IPS-NIHi11 (cell line): ENCODE measurements at regions not wholly inside any gene's neighbourhood (a gene's known extent, or its start where the extent isn't known, plus 50 kb on each side); places are given as distances from the start of the nearest gene placed in this dataset.
"Not testable (repeated sequence)": the region's sequence is repeated elsewhere in the genome, so short reads cannot be mapped to it uniquely, and the experiment has no call there.

Source experiments
- DNase-seq: peaks from one replicate; pipeline ENCODE4 v3.0.0; 2012; ENCODE audit warnings: mixed read lengths, low spot score

DNA sequence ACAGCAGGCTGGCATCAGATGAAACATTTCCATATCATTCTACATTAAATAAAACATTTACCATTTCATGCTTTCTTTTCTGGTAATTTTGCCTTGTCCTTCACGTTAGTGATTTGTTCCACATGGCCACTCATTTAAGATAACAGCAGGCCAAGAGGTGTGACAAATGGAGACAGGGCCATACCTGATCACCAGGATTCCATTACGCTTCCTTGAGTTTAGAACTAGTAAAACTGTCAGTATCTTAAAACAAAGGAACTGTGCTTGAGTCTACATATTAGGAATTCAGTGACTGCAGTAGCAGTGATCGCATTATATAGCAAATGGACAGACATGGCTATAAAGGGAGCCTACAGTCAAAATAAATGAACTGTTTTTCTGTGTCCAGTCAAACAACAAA lies 155.1 kb upstream of the FSHR start:
- DNase-seq: no peak

GRCh38 chr2:49306925-49307324 lies 152.6 kb upstream of the FSHR start:
- DNase-seq: no peak

GRCh38 chr2:49298693-49299092 lies 144.4 kb upstream of the FSHR start:
- DNase-seq: not testable (repeated sequence)

- DNase-seq: no peak
These were observed 143.9 kb upstream of the FSHR start for GRCh38 chr2:49298230-49298629.

DNA sequence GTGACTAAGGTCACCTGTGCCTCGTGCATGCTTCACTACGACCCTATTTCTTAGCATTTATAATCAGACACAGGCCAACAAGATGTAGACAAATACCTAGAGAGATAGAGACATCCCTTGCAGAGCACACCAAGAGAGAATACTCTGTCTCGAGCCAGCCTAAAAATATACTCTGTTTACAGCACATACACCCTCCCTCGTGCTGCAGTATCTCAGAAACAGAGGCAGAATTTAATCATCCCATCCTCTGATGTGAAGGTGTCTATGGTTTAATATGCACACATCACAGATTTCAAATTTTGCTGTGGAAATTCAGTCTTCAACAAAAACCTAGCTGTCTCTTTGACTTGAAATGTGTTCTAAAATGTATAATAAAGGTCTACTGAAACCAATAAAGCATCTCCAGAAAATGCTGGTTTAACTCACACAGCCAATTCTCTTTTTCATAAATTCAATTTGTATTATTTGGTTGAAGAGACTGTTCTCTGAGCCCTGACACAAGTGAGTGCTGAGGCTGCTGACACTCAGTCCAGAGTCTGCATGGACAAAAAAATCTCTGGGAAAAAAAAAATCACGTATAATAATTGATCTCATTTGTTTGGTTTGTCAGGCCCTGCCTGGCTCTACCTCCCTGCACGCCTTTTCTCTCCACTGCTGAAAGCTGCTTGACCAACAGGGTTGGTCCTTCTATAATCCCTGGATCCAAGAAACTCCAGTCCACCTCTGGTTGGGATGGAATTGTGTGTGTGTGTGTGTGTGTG lies 142.0 kb upstream of the FSHR start:
- DNase-seq: no peak

DNA sequence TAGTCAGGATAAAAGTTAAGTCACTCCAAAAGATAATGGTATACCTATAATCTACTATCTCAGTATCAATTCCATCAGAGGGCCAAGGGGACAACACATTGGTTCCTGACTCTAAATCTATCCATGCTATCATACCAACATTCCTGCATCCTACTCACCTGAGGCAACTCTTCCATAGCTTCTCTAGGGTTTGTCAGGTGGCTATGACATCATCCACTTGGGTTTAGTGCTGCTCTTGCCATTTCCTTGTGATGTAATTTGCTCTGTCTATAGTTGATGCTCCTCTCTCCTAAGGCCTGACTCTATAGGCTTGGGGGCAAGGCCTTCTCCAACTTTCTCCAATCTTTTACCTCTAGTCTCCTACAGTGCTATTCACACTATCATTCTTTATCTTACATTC lies 139.9 kb upstream of the FSHR start:
- DNase-seq: no peak

DNA sequence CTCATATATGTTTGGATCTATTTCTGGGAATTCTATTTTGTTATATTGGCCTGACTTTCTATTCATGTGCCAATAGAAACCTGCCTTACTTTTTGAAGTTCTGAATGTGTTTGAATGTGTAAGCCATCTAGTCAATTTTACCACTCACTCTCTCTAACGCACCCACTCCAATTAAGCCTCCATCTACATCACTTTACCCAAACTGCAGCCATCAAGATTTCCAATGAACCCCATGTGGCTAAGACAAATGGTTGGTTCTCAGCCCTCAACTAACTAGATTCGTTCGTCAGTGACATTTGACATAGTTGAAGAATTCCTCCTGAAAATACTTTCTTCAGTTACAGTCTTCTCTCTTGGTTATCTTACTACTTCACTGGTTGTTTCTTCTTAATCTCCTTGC lies 137.3 kb upstream of the FSHR start:
- DNase-seq: no peak

GRCh38 chr2:49289711-49290110 lies 135.4 kb upstream of the FSHR start:
- no peak for DNase-seq

DNA sequence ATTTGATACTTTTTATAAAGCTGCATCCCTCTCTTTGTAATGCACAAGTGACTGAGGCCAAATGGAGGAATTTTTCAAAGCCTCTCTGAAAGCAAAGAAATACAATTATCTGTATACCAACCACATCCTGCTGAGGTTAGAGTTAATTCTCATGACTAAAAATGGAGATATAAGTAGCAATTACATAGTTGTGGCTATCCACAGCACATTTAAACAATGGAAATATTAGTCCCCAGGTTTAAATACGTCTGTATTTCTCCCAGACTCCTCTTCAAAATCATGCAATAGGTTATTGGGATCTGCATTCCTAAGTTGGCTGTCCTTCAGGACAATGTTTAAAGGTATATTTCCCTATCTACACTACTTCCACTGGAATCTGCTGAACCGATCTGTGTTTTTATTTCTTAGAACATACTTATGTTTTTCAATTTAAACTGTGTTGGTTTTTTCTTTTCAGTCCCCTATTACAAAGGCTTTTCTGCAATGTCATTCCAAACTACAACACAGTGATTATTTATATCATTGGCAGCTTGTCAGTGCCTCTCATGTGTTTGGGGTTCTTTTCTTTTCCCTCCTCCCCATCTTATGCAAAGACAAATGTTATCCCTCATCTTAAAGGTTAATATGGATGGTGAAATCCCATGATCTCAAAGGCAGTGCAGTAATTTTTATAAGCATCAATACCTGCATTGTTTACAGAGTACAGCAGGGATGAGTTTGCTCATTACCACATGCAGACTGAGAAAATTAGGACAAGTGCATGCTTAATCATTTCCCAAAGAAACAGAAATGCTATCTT lies 134.8 kb upstream of the FSHR start:
- no peak for DNase-seq

DNA sequence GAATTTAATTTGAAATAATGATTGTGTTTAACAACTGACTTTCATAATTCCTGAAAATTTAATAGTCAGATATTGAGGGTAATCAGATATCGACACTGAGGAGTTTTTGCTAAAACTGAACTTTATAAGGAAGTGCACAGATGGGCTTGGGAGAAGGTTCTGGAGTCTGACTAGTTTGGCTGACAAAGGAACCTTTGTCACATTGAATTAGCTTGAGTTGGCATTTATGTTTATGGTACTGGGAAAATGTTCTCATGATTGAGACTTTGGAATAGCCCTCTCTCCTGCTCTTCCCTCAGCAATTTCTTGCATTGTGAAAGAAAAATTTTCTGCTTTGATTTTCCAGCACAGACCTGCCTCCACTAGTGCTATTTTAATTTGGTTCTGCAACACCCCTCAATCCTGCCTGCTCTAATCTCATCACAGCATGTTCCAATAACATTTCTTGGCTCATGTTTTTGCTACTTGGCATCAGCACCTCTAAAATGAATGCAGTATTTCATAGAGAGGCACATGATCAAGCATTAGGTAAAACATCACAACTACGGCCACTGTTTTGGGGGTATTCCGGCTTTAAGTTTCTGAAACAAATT lies 133.9 kb upstream of the FSHR start:
- no peak for DNase-seq

DNA sequence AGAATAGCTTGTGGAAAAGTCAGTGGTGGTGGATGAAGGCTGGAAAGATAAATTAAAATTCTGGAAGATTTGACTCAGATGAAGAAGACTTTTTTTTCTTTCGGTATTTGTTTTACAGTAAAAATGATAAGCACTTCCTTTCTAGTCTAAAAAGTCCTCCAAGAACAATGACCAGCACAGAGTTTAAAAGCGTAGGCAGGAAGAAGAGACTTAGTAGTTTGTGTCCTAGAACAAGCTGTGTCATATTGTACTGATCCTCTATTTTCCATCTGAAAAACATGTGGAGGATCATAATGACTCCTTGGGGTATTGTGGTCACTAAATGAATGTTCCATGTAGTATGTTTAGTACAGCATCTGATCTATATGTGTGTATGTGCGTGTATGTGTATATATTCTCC lies 132.4 kb upstream of the FSHR start:
- DNase-seq: no peak

DNA sequence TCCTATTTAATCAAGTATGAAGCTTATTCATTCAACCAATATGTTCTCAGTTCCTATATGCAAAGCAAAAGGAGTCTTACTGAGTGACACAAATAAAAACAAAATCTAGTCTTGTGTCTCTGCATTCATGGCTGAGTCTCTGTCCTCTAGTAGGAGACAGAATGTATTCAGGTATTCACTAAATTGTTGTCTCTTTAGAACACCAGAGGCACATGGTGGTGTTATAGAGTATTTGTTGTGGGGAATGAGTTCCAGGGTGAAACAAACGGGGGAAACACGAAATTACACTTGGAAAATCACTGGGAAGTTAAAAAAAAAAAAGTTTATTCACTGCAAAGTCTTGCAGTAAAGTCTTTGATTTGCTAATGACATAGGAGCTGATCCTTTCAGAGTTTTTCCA lies 131.7 kb upstream of the FSHR start:
- no peak for DNase-seq

GRCh38 chr2:49278561-49278960 lies 124.2 kb upstream of the FSHR start:
- DNase-seq: no peak

- DNase-seq: no peak
These were observed 123.8 kb upstream of the FSHR start for GRCh38 chr2:49278141-49278540.

GRCh38 chr2:49271060-49271606 lies 116.8 kb upstream of the FSHR start:
- DNase-seq: no peak

DNA sequence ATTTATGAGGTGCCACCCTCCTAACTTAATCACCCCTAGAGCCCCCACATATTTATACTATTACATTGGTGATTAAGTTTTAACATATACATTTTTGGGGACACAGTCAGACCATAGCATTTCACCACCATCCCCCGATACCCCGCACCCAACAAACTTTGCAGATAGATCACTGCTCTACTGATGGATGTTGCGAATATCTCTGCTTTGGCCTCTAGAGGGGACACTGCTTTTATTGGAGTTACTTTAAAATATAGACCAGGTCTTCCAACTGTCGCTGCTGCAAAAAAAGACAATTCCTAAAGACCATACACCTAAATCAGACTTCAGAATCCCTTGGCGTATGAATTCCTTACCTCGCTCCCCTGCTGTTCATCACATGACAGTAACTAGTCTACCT lies 115.8 kb upstream of the FSHR start:
- no peak for DNase-seq

DNA sequence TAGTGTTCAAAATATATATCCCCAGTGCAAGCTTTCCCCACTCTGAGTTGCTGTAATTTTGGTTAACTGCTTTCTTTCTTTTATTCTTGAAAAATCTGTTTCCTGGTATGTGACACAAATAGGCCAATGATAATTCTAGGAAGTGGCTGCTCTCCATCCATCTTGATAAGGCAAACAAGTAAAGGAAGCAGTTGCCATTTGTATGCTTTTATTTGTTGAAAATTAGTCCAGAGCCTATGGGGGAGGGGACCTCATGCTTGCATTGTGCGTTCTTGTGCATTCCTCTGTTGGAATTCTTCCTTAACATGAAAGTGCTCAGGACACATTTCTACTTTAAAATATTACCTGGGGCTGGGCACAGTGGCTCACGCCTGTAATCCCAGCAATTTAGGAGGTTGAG lies 111.2 kb upstream of the FSHR start:
- no peak for DNase-seq

GRCh38 chr2:49262801-49263560 lies 108.7 kb upstream of the FSHR start:
- DNase-seq: no peak

GRCh38 chr2:49261781-49262180 lies 107.5 kb upstream of the FSHR start:
- no peak for DNase-seq

DNA sequence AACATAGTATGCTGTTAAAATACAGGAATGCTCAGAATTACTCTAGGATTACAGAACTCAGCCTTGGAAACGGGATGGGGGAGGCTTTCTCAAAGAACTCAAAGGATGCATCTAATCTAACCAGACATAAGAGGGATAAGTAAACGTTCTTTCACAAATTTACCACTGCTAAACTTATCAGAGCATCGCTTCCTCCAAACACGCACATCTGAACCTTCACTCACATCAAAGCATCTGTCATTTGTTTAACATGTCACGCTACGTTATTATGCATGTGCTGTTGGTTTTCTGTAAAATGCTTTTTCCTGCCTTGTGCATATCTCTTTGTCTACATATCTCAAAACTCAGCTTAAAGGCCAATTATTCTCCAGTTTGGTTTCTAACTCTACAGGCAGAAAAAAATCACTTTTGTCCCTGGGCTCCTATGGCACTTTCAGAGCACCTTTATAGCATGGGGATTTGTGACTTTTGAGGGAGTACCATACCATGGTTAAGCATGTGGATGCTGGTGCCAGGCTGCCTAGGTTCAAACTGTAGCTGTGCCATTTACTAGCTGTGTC lies 106.7 kb upstream of the FSHR start:
- no peak for DNase-seq

GRCh38 chr2:49259926-49260325 lies 105.6 kb upstream of the FSHR start:
- DNase-seq: no peak

- DNase-seq: no peak
These were observed 101.2 kb upstream of the FSHR start for GRCh38 chr2:49255409-49255971.
